GM12872 (cell line): ENCODE measurements at regions not wholly inside any gene's neighbourhood (a gene's known extent, or its start where the extent isn't known, plus 50 kb on each side); places are given as distances from the start of the nearest gene placed in this dataset.

Source experiments
- TF ChIP-seq, protein P1 (sequence below): IDR thresholded peaks from 3 replicates; pipeline ENCODE4 v1.5.1; 2011; ENCODE audit warnings: low read depth, mild to moderate bottlenecking, low read length, moderate library complexity; ENCODE audit not compliant: insufficient read depth

DNA sequence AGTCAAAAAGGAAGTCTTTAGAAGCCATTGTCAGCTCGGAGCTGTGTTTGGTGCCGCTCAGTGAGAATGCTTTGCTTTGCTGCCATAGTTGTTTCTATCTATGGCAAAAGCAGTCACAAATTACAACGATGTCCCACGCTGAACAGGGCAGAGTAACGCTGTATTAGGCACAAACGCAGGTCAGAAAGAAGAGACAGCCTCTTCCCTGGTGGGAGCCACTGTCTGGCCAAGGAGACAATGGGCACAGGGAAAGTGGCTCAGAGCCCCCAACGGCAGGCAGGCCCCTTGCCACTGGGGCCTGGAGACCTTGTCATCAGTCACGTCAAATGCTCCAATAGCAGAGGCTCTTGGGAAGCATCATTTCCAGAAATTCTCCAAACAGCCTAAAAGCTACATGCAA, 244.2 kb downstream of the TEX29 start:
- TF ChIP-seq, protein P1, sequence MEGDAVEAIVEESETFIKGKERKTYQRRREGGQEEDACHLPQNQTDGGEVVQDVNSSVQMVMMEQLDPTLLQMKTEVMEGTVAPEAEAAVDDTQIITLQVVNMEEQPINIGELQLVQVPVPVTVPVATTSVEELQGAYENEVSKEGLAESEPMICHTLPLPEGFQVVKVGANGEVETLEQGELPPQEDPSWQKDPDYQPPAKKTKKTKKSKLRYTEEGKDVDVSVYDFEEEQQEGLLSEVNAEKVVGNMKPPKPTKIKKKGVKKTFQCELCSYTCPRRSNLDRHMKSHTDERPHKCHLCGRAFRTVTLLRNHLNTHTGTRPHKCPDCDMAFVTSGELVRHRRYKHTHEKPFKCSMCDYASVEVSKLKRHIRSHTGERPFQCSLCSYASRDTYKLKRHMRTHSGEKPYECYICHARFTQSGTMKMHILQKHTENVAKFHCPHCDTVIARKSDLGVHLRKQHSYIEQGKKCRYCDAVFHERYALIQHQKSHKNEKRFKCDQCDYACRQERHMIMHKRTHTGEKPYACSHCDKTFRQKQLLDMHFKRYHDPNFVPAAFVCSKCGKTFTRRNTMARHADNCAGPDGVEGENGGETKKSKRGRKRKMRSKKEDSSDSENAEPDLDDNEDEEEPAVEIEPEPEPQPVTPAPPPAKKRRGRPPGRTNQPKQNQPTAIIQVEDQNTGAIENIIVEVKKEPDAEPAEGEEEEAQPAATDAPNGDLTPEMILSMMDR: no peak

DNA sequence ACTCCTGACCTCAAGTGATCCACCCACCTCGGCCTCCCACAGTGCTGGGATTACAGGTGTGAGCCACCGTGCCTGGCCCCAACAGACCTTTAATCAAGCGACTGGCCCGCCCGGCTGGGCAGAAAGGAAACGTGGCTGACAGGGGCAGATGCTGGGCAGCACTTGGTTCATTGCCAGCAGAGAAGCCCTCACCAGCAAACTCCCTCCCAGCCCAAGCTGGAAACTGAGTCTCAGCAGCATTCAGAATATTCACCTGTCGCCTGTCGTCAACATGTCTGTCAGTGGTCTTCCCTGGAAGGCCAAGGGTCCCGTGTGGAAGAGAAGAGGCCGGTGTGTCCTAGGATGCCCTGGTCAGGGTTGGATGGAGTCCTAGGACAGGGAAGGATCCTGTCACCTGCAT, 245.0 kb downstream of the TEX29 start:
- TF ChIP-seq, protein P1: no peak

DNA sequence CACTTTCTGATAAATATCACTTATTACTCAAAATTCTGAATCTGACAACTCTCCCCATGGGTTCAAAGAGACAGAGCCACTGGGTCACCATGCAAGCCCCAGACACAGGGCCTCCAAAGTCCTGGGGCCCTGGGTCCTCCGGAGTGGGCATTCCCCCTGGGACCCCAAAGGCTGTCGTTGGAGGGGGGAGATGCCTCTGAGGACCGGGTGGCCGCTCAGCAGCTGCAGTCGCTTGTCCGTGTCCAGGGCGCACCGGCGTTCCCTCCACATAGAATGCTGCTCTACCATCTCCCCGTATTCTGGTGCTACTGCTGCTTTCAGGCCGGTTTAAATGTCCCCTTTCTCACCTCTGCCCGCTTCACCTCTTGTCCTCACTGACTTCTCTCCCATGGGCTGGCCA, 246.1 kb downstream of the TEX29 start:
- TF ChIP-seq, protein P1: no peak

DNA sequence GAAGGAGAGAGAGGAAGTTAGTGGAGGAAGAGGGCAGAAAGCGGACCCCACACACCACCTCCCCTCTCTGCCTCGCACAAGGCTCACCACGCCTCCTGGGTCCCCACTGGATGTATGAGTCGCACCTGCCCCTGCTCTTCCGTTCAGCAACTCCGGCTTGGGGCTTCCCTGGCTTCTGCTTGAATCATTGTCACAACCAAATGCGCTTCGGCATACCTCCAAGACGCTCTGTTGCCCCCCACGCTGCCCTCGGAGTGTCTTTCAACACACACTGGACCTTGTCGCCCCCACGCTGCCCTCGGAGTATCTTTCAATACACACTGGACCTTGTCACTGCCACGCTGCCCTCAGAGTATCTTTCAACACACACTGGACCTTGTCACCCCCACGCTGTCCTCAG, 247.2 kb downstream of the TEX29 start:
- TF ChIP-seq, protein P1: no peak

DNA sequence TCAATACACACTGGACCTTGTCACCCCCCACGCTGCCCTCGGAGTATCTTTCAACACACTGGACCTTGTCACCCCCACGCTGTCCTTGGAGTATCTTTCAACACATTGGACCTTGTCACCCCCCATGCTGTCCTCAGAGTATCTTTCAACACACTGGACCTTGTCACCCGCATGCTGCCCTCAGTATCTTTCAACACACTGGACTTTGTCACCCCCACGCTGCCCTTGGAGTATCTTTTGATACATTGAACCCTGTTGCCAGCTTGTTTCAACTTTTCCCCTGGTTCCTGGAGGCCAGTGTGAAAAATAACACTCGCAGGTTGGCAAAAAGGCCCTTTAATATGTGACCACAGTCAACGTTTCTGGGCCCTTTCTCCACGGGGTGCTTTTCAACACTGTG, 247.8 kb downstream of the TEX29 start:
- TF ChIP-seq, protein P1: no peak

DNA sequence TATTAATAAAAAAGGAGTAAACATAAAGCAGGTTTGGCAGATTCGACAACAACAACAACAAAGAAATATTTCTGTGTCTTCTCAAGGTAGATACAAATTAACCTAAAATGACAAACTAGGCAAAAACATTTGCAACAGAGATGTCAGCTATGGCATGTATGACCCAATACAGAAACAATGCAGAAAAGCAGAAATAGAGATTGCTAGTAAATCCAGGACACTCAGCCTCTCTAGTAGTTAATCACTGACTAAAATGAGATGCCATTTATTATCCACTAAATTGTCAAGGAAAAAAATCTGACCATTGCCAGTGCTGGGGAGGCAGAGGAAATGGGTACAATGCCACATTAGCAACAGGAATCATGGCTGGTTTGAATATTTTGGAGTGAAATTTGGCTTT, 250.5 kb downstream of the TEX29 start:
- TF ChIP-seq, protein P1: no peak

DNA sequence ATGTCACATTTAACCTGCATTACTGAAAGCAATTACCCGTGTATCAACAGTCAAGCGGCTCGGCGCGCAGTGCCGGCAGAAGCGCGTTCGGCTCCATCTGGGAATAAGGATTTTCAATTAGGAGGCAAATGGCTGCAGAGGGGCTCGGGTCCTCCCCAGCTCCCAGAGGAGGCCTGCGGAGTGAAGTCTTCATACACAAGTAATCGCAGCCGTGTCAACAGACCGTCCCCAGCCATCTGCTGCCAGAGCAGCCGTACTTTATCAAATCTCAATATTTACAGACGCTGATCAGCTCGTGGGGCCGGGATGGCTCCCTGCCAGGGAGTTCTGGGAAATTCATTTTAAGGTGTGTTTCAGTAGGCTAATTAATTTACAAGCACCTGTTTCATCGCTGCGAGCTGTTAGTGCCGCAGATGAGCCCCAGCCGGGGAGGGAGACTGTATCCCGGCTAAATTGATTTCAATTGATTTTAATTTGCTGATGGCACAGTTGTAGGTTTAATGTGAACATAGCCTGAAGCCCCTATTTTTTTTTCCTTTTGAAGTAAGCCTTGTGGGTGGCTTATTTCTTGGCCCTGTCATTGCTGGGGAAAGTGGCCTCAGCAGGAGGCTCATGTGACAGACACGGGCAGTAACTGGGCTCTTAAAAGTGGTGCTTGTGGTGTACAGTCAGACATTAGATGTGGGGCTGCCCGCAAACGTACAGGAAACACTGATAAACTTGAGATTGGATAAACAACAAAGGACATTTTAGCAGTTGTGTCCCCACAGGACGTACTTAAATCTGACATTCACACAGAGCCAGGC, 252.7 kb downstream of the TEX29 start:
- TF ChIP-seq, protein P1: no peak

DNA sequence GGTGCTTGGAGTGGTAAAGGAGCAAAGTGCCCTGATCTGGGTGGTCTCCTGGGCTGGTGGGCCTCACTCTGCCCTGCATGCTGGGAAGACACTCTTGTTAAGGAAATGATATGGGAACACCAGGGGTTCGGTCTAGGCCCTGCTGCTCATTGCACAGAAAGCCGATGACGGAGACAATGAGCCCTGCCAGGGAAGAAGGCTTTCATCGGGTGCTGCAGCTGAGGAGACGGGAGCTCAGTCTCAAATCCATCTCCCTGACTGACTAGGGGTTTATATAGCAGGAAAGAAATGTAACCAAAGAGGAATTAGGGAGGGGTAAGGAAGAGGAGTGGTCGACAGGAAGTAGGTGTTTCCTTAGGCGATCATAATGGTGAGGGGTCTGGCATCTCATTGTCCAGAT, 253.4 kb downstream of the TEX29 start:
- TF ChIP-seq, protein P1: no peak
